ENCODE measurements at regions not wholly inside any gene's neighbourhood (a gene's known extent, or its start where the extent isn't known, plus 50 kb on each side); places are given as distances from the start of the nearest gene placed in this dataset.
A peak's percentile ranks its signal among the peaks of the same experiment; 100 is the strongest.
"Not testable (repeated sequence)": the region's sequence is repeated elsewhere in the genome, so short reads cannot be mapped to it uniquely, and the experiment has no call there.

DNA sequence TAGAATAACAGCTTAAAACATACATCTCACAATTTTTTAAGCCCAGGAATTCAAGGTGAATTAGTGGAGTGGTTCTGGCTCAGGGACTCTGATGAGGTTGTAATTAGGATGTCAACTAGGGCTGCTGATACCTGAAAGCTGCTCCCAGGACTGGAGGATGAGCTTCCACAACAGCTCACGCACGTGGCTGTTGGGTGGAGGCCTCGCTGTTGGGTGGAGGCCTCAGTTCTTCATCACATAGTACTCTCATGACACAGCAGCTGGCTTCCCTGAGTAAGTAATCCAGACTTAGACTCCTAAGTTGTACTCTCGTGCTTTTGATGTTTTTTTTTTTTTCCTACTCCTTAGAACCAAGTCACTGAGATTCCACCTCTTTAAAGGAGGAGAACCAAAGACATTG lies 577.1 kb upstream of the PRR20A start:
- no peak for DNase-seq

DNA sequence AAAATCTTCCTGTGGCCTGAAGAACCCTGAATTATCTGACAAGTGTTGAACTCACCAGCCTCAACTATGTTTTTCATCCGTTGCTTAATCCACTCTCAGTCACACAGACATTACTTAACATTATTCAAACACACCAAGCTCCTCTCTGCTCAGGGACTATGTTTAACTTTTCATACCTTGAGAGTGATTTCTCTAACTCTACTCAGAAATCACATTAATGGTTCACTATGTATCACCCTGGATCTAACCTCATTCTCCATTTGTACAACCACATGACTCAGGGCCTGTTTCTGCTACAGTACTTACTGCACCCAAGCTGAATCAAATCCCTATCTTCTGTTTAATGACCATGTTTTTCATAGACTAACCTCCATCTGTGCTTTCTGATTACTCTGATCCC lies 553.7 kb upstream of the PRR20A start:
- DNase-seq, result no peak

DNA sequence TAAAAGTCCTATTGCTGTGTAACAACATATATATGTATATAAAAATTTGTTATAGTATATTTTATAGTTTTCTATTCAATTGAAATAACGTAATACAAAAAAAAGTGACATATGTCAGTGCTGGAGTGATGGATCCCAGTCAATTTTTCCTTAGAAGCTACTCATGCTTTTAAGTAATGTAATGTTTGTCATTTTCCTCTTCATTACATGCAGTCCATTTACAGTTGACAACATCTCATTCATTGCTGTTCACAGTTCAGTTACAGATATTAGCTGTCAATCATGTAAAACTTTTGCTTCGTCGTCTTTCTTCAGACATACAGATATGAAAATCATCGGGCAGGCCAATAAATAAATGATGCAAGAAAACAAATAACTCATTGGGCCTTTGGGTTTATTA lies 525.1 kb upstream of the PRR20A start:
- no peak for DNase-seq

DNA sequence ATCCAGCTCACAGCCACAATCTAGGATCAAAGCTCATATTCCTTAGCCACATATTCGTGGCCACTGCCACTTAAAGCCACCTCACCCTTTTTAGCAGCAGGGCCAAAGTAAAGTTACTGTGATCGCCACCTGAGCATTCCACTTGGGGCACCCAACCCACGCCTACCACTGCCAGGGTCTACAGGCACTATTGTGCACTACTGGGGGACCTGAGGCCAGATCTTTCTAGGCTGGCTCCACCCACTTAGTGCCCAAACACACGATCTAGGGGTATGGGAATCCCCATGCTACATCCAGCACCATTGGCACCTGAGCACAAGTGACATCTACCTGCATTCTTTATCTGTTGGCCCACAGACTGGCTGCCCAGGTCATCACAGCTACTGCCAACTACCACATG lies 517.9 kb upstream of the PRR20A start:
- DNase-seq, result no peak

GRCh38 chr13:56628886-56629285 lies 511.8 kb upstream of the PRR20A start:
- DNase-seq, result not testable (repeated sequence)

- not testable (repeated sequence) for DNase-seq
Observed at GRCh38 chr13:56631060-56631459, 509.7 kb upstream of the PRR20A start.

DNA sequence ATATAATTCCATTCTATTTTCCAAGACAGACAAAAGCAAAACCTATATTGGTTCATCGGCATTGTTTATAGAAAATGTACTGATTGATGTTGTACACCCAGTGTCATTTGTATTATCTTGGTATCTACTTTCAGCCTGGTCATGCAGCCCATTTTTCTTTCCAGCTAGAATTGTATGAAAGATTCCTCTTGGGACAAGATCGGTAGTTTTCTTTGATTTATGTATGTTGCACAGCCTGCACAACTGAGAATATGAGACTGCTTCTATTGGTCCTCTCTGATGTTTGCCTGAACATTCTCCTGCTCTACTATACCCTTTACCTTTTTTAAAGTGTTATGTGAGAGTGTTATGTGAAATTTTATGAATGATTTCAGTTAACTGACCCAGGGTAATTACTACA lies 487.7 kb upstream of the PRR20A start:
- no peak for DNase-seq

GRCh38 chr13:56659041-56659471 lies 481.7 kb upstream of the PRR20A start:
- no peak for DNase-seq

- no peak for DNase-seq
Observed at GRCh38 chr13:56670563-56670962, 470.2 kb upstream of the PRR20A start.

DNA sequence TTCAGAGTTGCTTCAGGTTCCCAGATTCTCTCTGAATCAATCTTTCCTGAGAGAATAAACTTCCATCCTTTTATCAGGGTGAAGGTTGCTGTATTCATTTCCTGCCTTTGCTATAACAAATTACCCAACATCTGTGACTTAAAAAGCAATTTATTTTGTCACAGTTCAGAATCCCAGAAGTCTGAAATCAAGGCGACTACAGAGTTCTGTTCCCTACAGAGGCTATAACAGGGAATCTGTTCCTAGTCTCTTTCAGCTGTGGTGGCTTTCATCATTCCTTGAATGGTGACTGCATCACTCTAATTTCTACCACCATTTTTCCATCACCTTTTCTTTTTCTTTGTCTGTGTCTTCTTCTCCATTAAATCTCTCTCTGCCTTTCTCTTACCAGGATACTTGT lies 459.3 kb upstream of the PRR20A start:
- DNase-seq, result no peak

GRCh38 chr13:56687131-56687530 lies 453.6 kb upstream of the PRR20A start:
- DNase-seq, result peak; percentile 24

DNA sequence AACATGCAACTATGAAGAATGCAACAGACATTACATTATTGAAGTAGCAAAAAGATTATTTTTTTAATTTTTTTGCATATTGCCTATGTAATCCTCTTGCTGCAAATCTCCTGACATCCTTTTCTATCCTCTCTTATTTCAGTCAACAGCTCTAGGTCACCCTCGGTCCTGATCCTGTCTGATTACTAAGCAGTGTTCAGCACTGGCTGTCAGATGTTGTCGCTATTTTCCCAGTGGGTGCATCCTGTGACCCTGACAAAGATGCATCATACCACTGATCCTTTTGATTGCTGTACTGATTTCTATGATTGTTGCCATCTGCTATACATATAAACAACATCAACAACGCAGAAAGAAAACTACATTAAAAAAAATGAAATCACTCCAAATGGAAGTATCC lies 443.7 kb upstream of the PRR20A start:
- DNase-seq, result peak; percentile 23

- DNase-seq, result no peak
Observed at GRCh38 chr13:56700324-56700723, 440.4 kb upstream of the PRR20A start.

DNA sequence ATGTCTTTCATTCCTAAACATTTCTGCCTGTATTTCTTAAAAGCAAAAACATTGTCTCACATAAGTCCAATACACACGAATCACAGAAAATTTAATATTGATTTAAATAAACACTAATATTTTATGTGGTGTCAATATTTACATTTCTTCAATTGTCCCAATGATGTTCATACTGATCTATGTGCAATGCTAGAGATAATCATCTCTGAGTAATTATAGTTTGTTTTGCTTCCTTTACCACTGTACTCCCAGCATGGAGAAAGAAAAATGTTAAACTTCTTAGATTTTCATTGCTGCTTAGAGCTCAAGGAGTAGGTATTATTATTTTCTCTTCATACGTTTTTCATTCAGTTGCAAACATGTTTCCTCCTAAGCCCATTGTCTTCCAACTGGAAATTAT lies 434.2 kb upstream of the PRR20A start:
- no peak for DNase-seq

- DNase-seq, result no peak
Observed at GRCh38 chr13:56713656-56714055, 427.1 kb upstream of the PRR20A start.

DNA sequence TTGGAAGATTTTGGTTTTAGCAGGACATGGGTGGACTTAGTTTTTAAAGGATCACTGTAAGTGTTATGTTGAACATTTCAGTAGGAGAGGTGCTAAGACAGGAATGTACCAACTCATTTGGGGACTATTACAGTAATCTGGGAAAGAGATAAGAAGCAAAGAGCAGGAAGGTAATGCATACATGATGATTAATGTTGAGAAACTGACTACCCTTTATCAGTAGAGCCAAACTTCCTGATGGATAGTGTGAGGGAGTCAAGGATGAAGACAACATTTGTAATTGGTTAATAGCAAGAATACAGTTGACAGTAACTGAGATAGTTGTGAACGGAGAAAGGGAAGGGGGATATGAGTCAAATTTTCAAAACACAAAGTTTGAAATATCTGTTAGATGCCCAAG lies 421.9 kb upstream of the PRR20A start:
- no peak for DNase-seq

DNA sequence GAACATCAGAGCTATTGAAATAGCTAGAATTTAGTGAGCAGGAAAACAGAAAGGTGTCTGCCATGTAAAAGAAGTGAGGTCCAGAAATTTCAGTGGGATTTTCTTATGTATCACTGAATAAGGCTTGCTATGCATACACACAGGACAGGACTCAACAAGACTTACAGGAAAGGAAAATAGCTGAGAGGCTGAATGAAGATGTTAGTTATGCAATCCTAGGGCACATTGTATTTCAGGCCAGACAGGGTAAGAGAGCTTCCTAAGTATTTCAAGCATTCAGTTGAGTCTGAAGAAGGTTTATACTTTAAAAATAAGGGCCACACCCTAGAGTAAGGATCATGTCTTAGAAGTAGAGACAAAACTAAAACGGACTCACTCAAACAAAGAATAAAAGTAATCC lies 419.9 kb upstream of the PRR20A start:
- DNase-seq, result no peak

DNA sequence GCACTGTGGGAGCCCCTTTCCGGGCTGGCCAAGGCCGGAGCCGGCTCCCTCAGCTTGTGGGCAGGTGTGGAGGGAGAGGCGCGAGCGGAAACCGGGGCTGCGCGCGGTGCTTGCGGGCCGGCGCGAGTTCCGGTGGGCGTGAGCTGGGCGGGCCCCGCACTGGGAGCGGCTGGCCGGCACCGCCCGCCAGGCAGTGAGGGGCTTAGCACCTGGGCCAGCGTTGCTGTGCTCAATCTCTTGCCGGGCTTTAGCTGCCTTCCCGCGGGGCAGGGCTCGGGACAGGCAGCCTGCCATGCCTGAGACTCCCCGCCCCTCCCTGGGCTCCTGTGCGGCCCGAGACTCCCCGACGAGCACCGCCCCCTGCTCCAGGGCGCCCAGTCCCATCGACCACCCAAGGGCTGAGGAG lies 405.2 kb upstream of the PRR20A start:
- no peak for DNase-seq

DNA sequence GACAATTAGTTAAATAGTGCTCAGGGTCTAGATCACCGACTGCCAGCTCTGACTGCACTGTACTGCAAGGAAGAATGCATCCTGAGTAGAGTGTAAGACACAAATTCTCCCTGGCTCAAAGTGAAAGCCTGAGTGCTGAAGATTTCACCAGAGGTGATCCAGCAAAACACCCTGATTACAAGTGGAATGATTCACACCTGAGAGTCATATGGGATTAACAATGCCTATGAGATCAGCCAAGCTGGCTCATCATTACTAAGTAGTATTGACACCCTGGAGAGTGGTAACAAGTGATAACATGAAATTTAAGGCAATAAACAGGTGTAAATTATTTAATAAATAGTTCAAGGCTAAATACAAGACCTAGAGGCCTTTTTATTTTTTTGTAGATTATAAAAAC lies 403.8 kb upstream of the PRR20A start:
- DNase-seq, result no peak

DNA sequence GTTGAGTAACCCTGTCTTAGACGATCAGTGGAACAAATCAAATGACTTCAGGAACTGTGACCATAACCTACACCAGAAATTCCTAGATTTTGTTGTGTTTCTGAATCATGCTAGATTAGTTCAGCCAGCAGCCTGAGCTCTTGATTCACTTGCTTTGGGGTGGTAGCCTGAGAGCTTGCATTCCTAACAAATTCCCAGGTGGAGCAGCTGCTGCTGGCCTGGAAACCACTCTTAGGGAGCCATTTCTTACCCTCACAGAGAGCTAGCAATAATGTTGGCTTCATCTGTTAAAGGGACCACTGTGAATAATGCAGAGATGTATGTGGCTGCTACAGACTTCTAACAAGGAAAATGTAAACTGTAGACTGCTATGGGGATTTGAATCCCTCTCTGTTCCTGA lies 388.1 kb upstream of the PRR20A start:
- no peak for DNase-seq

DNA sequence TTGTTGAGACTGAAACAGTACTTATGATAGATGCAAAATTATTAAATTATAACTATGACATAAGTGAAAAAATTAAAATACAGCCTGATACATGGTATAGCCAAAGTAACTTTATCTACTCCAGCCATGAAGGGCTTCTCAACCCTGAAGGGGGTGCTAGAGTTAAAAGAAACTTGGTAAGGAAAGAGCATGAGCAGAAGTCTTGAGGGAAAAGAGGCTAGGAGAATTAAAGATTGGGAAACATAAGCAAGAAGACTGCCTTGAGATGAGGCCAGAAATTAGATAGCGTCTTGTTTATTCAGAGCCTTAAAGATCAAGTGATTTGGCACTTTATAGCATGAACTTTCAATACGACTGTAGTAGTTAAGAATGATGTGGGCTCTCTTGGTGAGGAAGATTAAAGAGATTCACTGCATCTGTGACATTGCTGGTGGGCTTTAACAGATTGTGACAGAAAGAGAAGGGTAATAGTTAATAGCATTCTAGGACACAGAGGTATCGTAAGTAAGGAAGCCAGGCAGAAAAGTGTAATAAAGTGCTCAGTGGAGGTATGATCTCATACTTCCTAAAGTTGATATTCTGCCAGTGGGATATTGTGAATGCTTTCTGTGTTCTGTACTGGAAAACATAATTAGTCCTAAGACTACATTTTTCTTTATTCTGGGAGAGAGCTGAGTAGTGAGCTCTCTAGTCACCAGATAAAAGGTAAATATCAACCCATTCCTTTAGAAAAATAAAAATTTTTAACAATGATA lies 385.4 kb upstream of the PRR20A start:
- DNase-seq, result peak; percentile 2

DNA sequence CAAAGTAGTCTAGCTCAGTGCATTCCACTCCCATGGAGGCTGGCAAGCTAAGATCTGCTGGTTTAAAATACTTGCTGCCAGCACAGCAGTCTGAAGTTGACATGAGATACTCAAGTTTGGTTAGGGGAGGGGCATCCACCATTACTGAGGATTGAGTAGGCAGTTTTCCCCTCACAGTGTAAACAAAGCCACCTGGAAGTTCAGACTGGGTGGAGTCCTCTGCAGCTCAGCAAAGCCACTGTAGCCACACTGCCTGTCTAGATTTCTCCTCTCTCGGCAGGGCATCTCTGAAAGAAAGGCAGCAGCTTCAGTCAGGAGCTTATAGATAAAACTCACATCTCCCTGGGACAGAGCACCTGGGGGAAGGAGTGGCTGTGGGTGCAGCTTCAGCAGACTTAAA lies 377.4 kb upstream of the PRR20A start:
- DNase-seq, result not testable (repeated sequence)

GRCh38 chr13:56773148-56773547 lies 367.6 kb upstream of the PRR20A start:
- DNase-seq, result peak; percentile 43

DNA sequence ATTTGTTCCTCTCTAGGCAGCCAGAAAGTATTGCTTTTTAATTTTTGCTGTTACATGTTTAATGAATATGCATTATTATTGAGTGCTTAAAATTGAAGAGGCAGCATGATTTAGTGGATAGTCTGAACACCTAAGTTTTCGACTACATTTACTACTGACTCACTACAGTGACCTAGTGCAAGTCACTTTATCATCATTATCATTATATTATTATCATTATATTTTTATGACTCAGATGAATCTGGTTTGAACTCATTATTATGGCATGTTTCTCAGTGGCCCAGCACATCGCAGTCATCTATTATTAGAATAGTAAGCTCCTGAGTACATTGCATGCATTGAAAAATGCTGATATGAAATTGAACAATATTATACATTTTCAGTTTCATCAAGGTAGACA lies 351.2 kb upstream of the PRR20A start:
- no peak for DNase-seq

DNA sequence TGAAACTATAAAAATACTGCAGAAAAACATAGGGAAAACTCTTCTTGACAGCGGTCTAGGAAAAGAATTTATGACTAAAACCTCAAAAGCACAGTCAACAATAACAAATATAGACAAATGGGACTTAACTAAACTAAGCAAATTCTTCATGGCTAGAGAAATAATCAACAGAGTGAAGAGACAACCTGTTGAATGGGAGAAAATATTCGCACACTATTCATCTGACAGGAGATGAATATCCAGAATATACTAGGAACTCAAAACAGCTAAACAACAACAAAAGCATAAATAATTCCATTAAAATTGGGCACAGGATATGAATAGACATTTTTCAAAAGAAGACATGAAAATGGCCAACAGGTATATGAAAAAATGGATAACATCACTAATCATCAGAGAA lies 303.6 kb upstream of the PRR20A start:
- DNase-seq, result no peak
